Liver (tissue), 8 donors: ENCODE measurements at regions not wholly inside any gene's neighbourhood (a gene's known extent, or its start where the extent isn't known, plus 50 kb on each side); places are given as distances from the start of the nearest gene placed in this dataset.

Experiments used
- DNase-seq: peaks from one replicate; pipeline ENCODE4 v3.0.0-alpha.2; 2017; ENCODE audit warnings: low spot score
- H3K27ac ChIP-seq, 2 donors: one replicate each; pipeline ENCODE4 v1.7.0; 2013; ENCODE audit warnings: inconsistent platforms in 2 of 2, low read length in 2 of 2, control low read depth in 1 of 2, low read depth in 1 of 2, mild to moderate bottlenecking in 1 of 2
- H3K27me3 ChIP-seq, 4 donors: one replicate each; pipeline versions ENCODE4 v1.6.1 to v1.7.0; 2013; ENCODE audit warnings: low read length in 3 of 4, inconsistent platforms in 1 of 4, mild to moderate bottlenecking in 1 of 4, moderate library complexity in 1 of 4; ENCODE audit not compliant: control insufficient read depth in 4 of 4, insufficient read depth in 4 of 4
- H3K36me3 ChIP-seq, 4 donors: one replicate each; pipeline versions ENCODE4 v1.6.1 to v1.7.0; 2013; ENCODE audit warnings: low read length in 3 of 4, mild to moderate bottlenecking in 3 of 4, low read depth in 1 of 4, moderate library complexity in 1 of 4; ENCODE audit not compliant: control insufficient read depth in 4 of 4, insufficient read depth in 3 of 4
- H3K4me1 ChIP-seq, 4 donors: one replicate each; pipeline versions ENCODE4 v1.6.1 to v1.7.0; 2013; ENCODE audit warnings: low read length in 3 of 4, mild to moderate bottlenecking in 3 of 4, moderate library complexity in 1 of 4; ENCODE audit not compliant: control insufficient read depth in 4 of 4, insufficient read depth in 4 of 4
- H3K4me3 ChIP-seq, 3 donors: one replicate each; pipeline versions ENCODE4 v1.6.1 to v1.7.0; 2013; ENCODE audit warnings: low read length in 3 of 3, control low read depth in 1 of 3, low read depth in 1 of 3, mild to moderate bottlenecking in 1 of 3
- H3K9ac ChIP-seq, 2 donors: one replicate each; pipeline ENCODE4 v1.7.0; 2013; ENCODE audit warnings: low read length in 2 of 2, mild to moderate bottlenecking in 2 of 2, moderate library complexity in 2 of 2, control low read depth in 1 of 2, low read depth in 1 of 2
- H3K9me3 ChIP-seq, 4 donors: one replicate each; pipeline versions ENCODE4 v1.6.1 to v1.7.0; 2013; ENCODE audit warnings: low read length in 3 of 4; ENCODE audit not compliant: control insufficient read depth in 4 of 4
- ATF3 ChIP-seq: IDR thresholded peaks from 2 replicates; pipeline ENCODE4 v1.6.1; 2016; ENCODE audit warnings: antibody characterized with exemption
- CTCF ChIP-seq: fragments of 150-350 bp; IDR thresholded peaks from 2 replicates; pipeline ENCODE4 v1.5.1; 2017; ENCODE audit warnings: improper control_type of control experiment, low read depth, low read length; ENCODE audit not compliant: missing input control
- EGR1 ChIP-seq, 2 donors: IDR thresholded peaks; 2 replicates each; pipeline ENCODE4 v1.6.1; 2016 to 2018; ENCODE audit warnings: antibody characterized with exemption in 2 of 2, low read depth in 2 of 2
- FOXA1 ChIP-seq: IDR thresholded peaks from 2 replicates; pipeline ENCODE4 v1.6.1; 2016; ENCODE audit warnings: antibody characterized with exemption
- FOXA2 ChIP-seq: IDR thresholded peaks from 2 replicates; pipeline ENCODE4 v1.6.1; 2016; ENCODE audit warnings: antibody characterized with exemption
- GABPA ChIP-seq, 2 donors: IDR thresholded peaks in 1 of 2; conservative IDR thresholded peaks in 1 of 2; 2 replicates each; pipeline ENCODE4 v1.6.1; 2016; ENCODE audit warnings: antibody characterized with exemption in 2 of 2, mild to moderate bottlenecking in 1 of 2, moderate library complexity in 1 of 2
- HNF4A ChIP-seq, 2 donors: conservative IDR thresholded peaks; 2 replicates each; pipeline ENCODE4 v1.6.1; 2016; ENCODE audit warnings: antibody characterized with exemption in 2 of 2, mild to moderate bottlenecking in 2 of 2
- HNF4G ChIP-seq: IDR thresholded peaks from 2 replicates; pipeline ENCODE4 v1.6.1; 2016; ENCODE audit warnings: antibody characterized with exemption
- JUND ChIP-seq, 2 donors: IDR thresholded peaks; 2 replicates each; pipeline ENCODE4 v1.6.1; 2016; ENCODE audit warnings: antibody characterized with exemption in 2 of 2
- MAX ChIP-seq: IDR thresholded peaks from 2 replicates; pipeline ENCODE4 v1.6.1; 2016; ENCODE audit warnings: antibody characterized with exemption
- NR2F2 ChIP-seq: IDR thresholded peaks from 2 replicates; pipeline ENCODE4 v1.6.1; 2016; ENCODE audit warnings: antibody characterized with exemption
- RAD21 ChIP-seq, 2 donors: IDR thresholded peaks; 2 replicates each; pipeline ENCODE4 v1.6.1; 2016; ENCODE audit warnings: antibody characterized with exemption in 2 of 2, mild to moderate bottlenecking in 2 of 2
- REST ChIP-seq: IDR thresholded peaks from 2 replicates; pipeline ENCODE4 v1.6.1; 2016; ENCODE audit warnings: antibody characterized with exemption, mild to moderate bottlenecking
- RXRA ChIP-seq, 2 donors: IDR thresholded peaks; 2 replicates each; pipeline ENCODE4 v1.6.1; 2017 to 2018; ENCODE audit warnings: antibody characterized with exemption in 2 of 2, mild to moderate bottlenecking in 1 of 2
- SP1 ChIP-seq: IDR thresholded peaks from 2 replicates; pipeline ENCODE4 v1.6.1; 2018; ENCODE audit warnings: antibody characterized with exemption, mild to moderate bottlenecking
- TAF1 ChIP-seq: conservative IDR thresholded peaks from 2 replicates; pipeline ENCODE4 v1.6.1; 2016; ENCODE audit warnings: antibody characterized with exemption, mild to moderate bottlenecking
- YY1 ChIP-seq: IDR thresholded peaks from 2 replicates; pipeline ENCODE4 v1.6.1; 2016; ENCODE audit warnings: antibody characterized with exemption, mild to moderate bottlenecking
- ZBTB33 ChIP-seq: IDR thresholded peaks from 2 replicates; pipeline ENCODE4 v1.6.1; 2016; ENCODE audit warnings: antibody characterized with exemption
- WGBS: extraction: QIAGEN DNeasy Blood & Tissue Kit; methylation state at CpG from one replicate; pipeline ENCODE4 v1.1.7; 2013; 5-methylcytosine and 5-hydroxymethylcytosine counted together
- donor health status: healthy.
- donor health status: healthy.
- donor health status: healthy.
- donor health status: healthy.
- donor health status: healthy.

- WGBS = 80% methylated on average over 15 of the region's 15 CpGs
- no peak for DNase-seq
- H3K9ac ChIP-seq = no peak overlapping the region
- no peak overlapping the region for H3K27ac ChIP-seq
- no peaks in the 10 kb centered on the region for H3K9me3 ChIP-seq
- H3K4me3 ChIP-seq = no peak overlapping the region
- H3K4me1 ChIP-seq = peaks cover 0 to 13% (median 4%) of the 10 kb centered on the region in 4 donors
- no peaks in the 10 kb centered on the region for H3K27me3 ChIP-seq
- no peaks in the 10 kb centered on the region for H3K36me3 ChIP-seq
- TF ChIP-seq FOXA1 (no peak), HNF4A (conservative IDR thresholded peaks at IDR 0.05) (no peak), NR2F2 (no peak), CTCF (no peak), RAD21 (IDR thresholded peaks at IDR 0.05) (no peak), JUND (IDR thresholded peaks at IDR 0.05) (no peak), ATF3 (no peak), REST (no peak), SP1 (no peak), EGR1 (IDR thresholded peaks at IDR 0.05; ENCODE audit: low read depth in 2 of 2) (no peak), TAF1 (no peak), MAX (no peak), GABPA (IDR thresholded peaks at IDR 0.05 in 1 of 2, conservative IDR thresholded peaks at IDR 0.05 in 1 of 2) (no peak), YY1 (no peak), HNF4G (no peak), FOXA2 (no peak), RXRA (IDR thresholded peaks at IDR 0.05) (no peak), ZBTB33 (no peak)
Observed at GRCh38 chr12:30827101-30828066, 72.6 kb upstream of the CAPRIN2 start.
